HepG2 (cell line): ENCODE measurements at regions not wholly inside any gene's neighbourhood (a gene's known extent, or its start where the extent isn't known, plus 50 kb on each side); places are given as distances from the start of the nearest gene placed in this dataset.

Source experiments
- ATAC-seq: fragments of 200-7000 bp; cut with Tn5 transposase; 3 replicates; pipeline ENCODE4 v1.9.1; 2020; ENCODE audit warnings: mild to moderate bottlenecking, moderate library complexity
- BruUV-seq: library from RNA; stranded (reverse); fragments of 400-500 nt; replicated peaks from 2 replicates; lab custom pipeline; 2021; lab: Mats Ljungman, UMichigan
- CTCF ChIA-PET: fragments of 300-600 bp; formaldehyde crosslinking; extraction: SDS; loops from one replicate; lab custom pipeline; 2021; ENCODE audit warnings: low total read pairs, inconsistent platforms, low intra/inter-chr PET ratio; lab: Yijun Ruan, JAX
- POLR2A ChIA-PET: fragments of 350-600 bp; sonication (Branson Sonifier 250); formaldehyde crosslinking; loops from one replicate; lab custom pipeline; 2020; ENCODE audit warnings: antibody characterized with exemption, inconsistent platforms; lab: Yijun Ruan, JAX
- DNase-seq: peaks from one replicate; pipeline ENCODE4 v3.0.0-alpha.2; 2015; ENCODE audit warnings: low spot score
- FAIRE-seq: peaks from 3 replicates; lab custom pipeline; 2011; peaks lifted over from hg19 to GRCh38; lab: Jason Lieb, UNC
- H2AFZ ChIP-seq: one replicate; pipeline ENCODE4 v1.6.1; 2011; ENCODE audit warnings: low read length, inconsistent platforms
- H3K27ac ChIP-seq: fragments of 300-600 bp; 3 replicates; pipeline ENCODE4 v1.8.0; 2011; ENCODE audit warnings: mixed run types, mild to moderate bottlenecking, mixed read lengths, low read length, inconsistent platforms; ENCODE audit not compliant: insufficient read depth; ENCODE audit errors: extremely low read length
- H3K27me3 ChIP-seq, 2 experiments: fragments of 200-600 bp in 1 of 2; 2 replicates in 1 of 2; 3 replicates in 1 of 2; pipeline versions ENCODE4 v1.6.0 to v1.8.0; 2011; ENCODE audit warnings: low read length in 2 of 2, mild to moderate bottlenecking in 2 of 2, moderate library complexity in 2 of 2, inconsistent platforms in 1 of 2; ENCODE audit not compliant: insufficient read depth in 2 of 2, control insufficient read depth in 1 of 2
- H3K36me3 ChIP-seq, 2 experiments: fragments of 200-600 bp in 1 of 2; replicated peaks in 1 of 2; 2 replicates in 1 of 2; 3 replicates in 1 of 2; pipeline versions ENCODE4 v1.5.1 to v1.8.0; 2011; ENCODE audit warnings: low read length in 2 of 2, inconsistent platforms in 1 of 2; ENCODE audit not compliant: insufficient read depth in 2 of 2, control insufficient read depth in 1 of 2
- H3K4me1 ChIP-seq: 2 replicates; pipeline ENCODE4 v1.5.1; 2012; ENCODE audit warnings: low read length, inconsistent platforms; ENCODE audit not compliant: insufficient read depth
- H3K4me2 ChIP-seq: 2 replicates; pipeline ENCODE4 v1.6.0; 2011; ENCODE audit warnings: low read depth, low read length, inconsistent platforms
- H3K4me3 ChIP-seq, 3 experiments: fragments of 200-600 bp in 1 of 3; sonication (generic), shearing (Covaris generic) in 1 of 3; replicated peaks in 1 of 3; 2 replicates each; pipeline ENCODE4 v1.5.1; 2011 to 2016; ENCODE audit warnings: low read length in 3 of 3, inconsistent platforms in 2 of 3, low read depth in 2 of 3, mild to moderate bottlenecking in 2 of 3, control low read depth in 1 of 3, mixed read lengths in 1 of 3; ENCODE audit not compliant: insufficient read depth in 1 of 3
- H3K79me2 ChIP-seq: one replicate; pipeline ENCODE4 v1.6.1; 2011; ENCODE audit warnings: low read length, inconsistent platforms; ENCODE audit not compliant: insufficient read depth
- H3K9ac ChIP-seq: 2 replicates; pipeline ENCODE4 v1.6.0; 2011; ENCODE audit warnings: mild to moderate bottlenecking, low read depth, low read length, inconsistent platforms; ENCODE audit not compliant: insufficient read depth
- H3K9me3 ChIP-seq: 2 replicates; pipeline ENCODE4 v1.5.1; 2012; ENCODE audit warnings: mild to moderate bottlenecking, low read length
- H4K20me1 ChIP-seq: 2 replicates; pipeline ENCODE4 v1.6.0; 2011; ENCODE audit warnings: inconsistent platforms, mild to moderate bottlenecking, low read length, moderate library complexity; ENCODE audit not compliant: insufficient read depth
- ARID3A ChIP-seq: IDR thresholded peaks from 2 replicates; pipeline ENCODE4 v1.6.1; 2012; ENCODE audit warnings: low read depth, low read length, improper control_type of control experiment
- ARID4A ChIP-seq: sonication (generic); formaldehyde crosslinking; IDR thresholded peaks from 2 replicates; pipeline ENCODE4 v1.5.0; 2020; ENCODE audit warnings: mild to moderate bottlenecking, missing genetic modification reagents, borderline replicate concordance
- ATRX ChIP-seq: sonication (generic); formaldehyde crosslinking; IDR thresholded peaks from 2 replicates; pipeline ENCODE4 v1.4.0; 2020; ENCODE audit warnings: missing genetic modification reagents, borderline replicate concordance
- FOXA3 ChIP-seq: IDR thresholded peaks from 2 replicates; pipeline ENCODE4 v1.6.1; 2016; ENCODE audit warnings: missing genetic modification reagents, missing compliant biosample characterization
- SMC3 ChIP-seq: IDR thresholded peaks from 2 replicates; pipeline ENCODE4 v1.6.1; 2011; ENCODE audit warnings: low read length, improper control_type of control experiment
- ZMYM2 ChIP-seq: sonication (generic); formaldehyde crosslinking; IDR thresholded peaks from 2 replicates; pipeline ENCODE4 v1.8.0; 2022; ENCODE audit warnings: mild to moderate bottlenecking, missing genetic modification reagents
- ZNF740 ChIP-seq: sonication (generic); formaldehyde crosslinking; IDR thresholded peaks from 2 replicates; pipeline ENCODE4 v1.4.0; 2020; ENCODE audit warnings: missing genetic modification reagents
- WGBS: methylation state at CpG from one replicate; pipeline ENCODE4 v1.1.6; 2017; ENCODE audit warnings: low lambda C conversion rate; 5-methylcytosine and 5-hydroxymethylcytosine counted together
- in situ Hi-C: cut with HindIII; loops from 2 replicates; pipeline ENCODE4 v1.10.0; 2017; ENCODE audit warnings: low pct_unique_long_range_greater_than_20kb; ENCODE audit not compliant: extremely low pct_ligation_motif_present
- intact Hi-C: fragments of 100-400 bp; cut with micrococcal nuclease; formaldehyde crosslinking; loops from one replicate; pipeline ENCODE4 v1.10.0; 2022; ENCODE audit not compliant: unreplicated experiment
- TF ChIP-seq, protein P1 (sequence below): sonication (generic); formaldehyde crosslinking; IDR thresholded peaks from 2 replicates; pipeline ENCODE4 v1.4.0; 2020; ENCODE audit warnings: missing genetic modification reagents
- TF ChIP-seq, protein P2 (sequence below): sonication (generic); formaldehyde crosslinking; IDR thresholded peaks from 2 replicates; pipeline ENCODE4 v1.5.1; 2020; ENCODE audit warnings: mild to moderate bottlenecking, moderate library complexity, missing genetic modification reagents
- TF ChIP-seq, protein P3 (sequence below): sonication (generic); formaldehyde crosslinking; conservative IDR thresholded peaks from 2 replicates; pipeline ENCODE4 v1.4.0; 2020; ENCODE audit warnings: missing genetic modification reagents

DNA sequence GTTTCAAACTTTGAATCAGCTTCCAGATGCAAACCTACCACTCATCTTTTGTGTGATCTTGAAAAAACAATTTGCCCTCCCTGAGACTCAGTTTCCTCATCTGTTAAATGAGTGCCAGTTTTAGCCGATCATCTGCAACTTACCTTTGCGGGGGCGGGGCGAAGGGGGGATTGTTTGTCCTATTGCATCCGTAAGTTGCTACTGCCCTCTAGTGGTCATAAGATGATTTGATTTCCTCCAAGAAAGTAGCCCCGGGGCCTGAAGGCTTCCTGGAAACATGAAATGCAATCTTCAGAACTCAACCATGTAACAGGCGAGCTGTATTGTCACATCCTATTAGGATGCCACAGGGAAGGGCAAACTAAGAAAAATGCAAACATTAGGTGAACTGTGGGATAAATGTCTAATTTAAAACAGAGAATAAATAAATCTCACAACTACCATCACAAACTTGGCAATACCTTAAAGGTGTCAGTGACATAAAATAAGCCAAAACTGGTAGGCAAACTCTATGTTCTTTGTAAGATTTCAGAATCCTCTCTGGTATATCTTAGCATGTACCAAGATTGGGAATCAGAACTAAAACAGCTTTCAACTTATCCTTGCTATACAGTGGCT, 63.5 kb upstream of the CLDN18 start:
- ChIA-PET CTCF (interaction anchor here (1.1 to 2.2 kb wide), 4 partner anchors 238 to 841 kb away, joined by 4 to 9 read pairs (median 4); no protein-coding TSS in a partner anchor), POLR2A (no interaction called here)
- Histone ChIP-seq H3K27me3 (no peaks in the 10 kb centered on the region), H3K4me3 (no peak overlapping the region), H3K36me3 (no peaks in the 10 kb centered on the region), H4K20me1 (no peaks in the 10 kb centered on the region; the same call in 1 of the 2 replicates), H3K27ac (no peak overlapping the region), H3K79me2 (no peaks in the 10 kb centered on the region), H2AFZ (no peak overlapping the region), H3K9ac (no peak overlapping the region), H3K4me2 (no peak overlapping the region), H3K9me3 (no peaks in the 10 kb centered on the region), H3K4me1 (no peaks in the 10 kb centered on the region)
- no TSS peak for BruUV-seq
- WGBS = 0% methylated on average over 7 of the region's 7 CpGs
- intact Hi-C loops (loop anchor here (1.0 kb wide), 1 partner anchor 841 kb away; no protein-coding TSS in a partner anchor), in situ Hi-C loops (loop anchor here (10.0 kb wide), 1 partner anchor 842 kb away; no protein-coding TSS in a partner anchor)
- ATAC-seq (peak; percentile 74), FAIRE-seq (peak; percentile 67), DNase-seq (peak; percentile 62)
- no peak for TF ChIP-seq ARID4A (CRISPR knock-in tag)
- peak; percentile 61; the same call in 1 of the 2 replicates for TF ChIP-seq SMC3
- TF ChIP-seq ZNF740 (CRISPR knock-in tag) = no peak
- TF ChIP-seq, protein P1, sequence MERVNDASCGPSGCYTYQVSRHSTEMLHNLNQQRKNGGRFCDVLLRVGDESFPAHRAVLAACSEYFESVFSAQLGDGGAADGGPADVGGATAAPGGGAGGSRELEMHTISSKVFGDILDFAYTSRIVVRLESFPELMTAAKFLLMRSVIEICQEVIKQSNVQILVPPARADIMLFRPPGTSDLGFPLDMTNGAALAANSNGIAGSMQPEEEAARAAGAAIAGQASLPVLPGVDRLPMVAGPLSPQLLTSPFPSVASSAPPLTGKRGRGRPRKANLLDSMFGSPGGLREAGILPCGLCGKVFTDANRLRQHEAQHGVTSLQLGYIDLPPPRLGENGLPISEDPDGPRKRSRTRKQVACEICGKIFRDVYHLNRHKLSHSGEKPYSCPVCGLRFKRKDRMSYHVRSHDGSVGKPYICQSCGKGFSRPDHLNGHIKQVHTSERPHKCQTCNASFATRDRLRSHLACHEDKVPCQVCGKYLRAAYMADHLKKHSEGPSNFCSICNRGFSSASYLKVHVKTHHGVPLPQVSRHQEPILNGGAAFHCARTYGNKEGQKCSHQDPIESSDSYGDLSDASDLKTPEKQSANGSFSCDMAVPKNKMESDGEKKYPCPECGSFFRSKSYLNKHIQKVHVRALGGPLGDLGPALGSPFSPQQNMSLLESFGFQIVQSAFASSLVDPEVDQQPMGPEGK (CRISPR knock-in tag) = peak; percentile 67
- TF ChIP-seq, protein P2, sequence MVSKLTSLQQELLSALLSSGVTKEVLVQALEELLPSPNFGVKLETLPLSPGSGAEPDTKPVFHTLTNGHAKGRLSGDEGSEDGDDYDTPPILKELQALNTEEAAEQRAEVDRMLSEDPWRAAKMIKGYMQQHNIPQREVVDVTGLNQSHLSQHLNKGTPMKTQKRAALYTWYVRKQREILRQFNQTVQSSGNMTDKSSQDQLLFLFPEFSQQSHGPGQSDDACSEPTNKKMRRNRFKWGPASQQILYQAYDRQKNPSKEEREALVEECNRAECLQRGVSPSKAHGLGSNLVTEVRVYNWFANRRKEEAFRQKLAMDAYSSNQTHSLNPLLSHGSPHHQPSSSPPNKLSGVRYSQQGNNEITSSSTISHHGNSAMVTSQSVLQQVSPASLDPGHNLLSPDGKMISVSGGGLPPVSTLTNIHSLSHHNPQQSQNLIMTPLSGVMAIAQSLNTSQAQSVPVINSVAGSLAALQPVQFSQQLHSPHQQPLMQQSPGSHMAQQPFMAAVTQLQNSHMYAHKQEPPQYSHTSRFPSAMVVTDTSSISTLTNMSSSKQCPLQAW (CRISPR knock-in tag) = peak; percentile 40; the same call in 1 of the 2 replicates
- TF ChIP-seq, protein P3, sequence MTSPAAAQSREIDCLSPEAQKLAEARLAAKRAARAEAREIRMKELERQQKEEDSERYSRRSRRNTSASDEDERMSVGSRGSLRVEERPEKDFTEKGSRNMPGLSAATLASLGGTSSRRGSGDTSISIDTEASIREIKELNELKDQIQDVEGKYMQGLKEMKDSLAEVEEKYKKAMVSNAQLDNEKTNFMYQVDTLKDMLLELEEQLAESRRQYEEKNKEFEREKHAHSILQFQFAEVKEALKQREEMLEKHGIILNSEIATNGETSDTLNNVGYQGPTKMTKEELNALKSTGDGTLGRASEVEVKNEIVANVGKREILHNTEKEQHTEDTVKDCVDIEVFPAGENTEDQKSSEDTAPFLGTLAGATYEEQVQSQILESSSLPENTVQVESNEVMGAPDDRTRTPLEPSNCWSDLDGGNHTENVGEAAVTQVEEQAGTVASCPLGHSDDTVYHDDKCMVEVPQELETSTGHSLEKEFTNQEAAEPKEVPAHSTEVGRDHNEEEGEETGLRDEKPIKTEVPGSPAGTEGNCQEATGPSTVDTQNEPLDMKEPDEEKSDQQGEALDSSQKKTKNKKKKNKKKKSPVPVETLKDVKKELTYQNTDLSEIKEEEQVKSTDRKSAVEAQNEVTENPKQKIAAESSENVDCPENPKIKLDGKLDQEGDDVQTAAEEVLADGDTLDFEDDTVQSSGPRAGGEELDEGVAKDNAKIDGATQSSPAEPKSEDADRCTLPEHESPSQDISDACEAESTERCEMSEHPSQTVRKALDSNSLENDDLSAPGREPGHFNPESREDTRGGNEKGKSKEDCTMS = no peak
- no peak for TF ChIP-seq FOXA3 (CRISPR knock-in tag)
- 0 out of 2 replicates have a peak, but pooled peaks have one; percentile 18 for TF ChIP-seq ARID3A
- TF ChIP-seq ATRX (CRISPR knock-in tag) = no peak
- TF ChIP-seq ZMYM2 (CRISPR knock-in tag) = no peak
